Activated CD4-positive, alpha-beta memory T cell treated with anti-CD3 and anti-CD28 coated beads, Interleukin-2, amount 10 ng/mL, durations not matched to agents 7 days and 5 days (primary cell): ENCODE measurements at regions not wholly inside any gene's neighbourhood (a gene's known extent, or its start where the extent isn't known, plus 50 kb on each side); places are given as distances from the start of the nearest gene placed in this dataset.
"Not testable (repeated sequence)": the region's sequence is repeated elsewhere in the genome, so short reads cannot be mapped to it uniquely, and the experiment has no call there.

Source experiments
- CTCF ChIA-PET: fragments of 350-600 bp; sonication (Branson Sonifier 250); formaldehyde crosslinking; loops from one replicate; lab custom pipeline; 2021; ENCODE audit warnings: antibody characterized with exemption, inconsistent platforms; lab: Charles Lee
- POLR2A ChIA-PET: fragments of 350-600 bp; sonication (Branson Sonifier 250); formaldehyde crosslinking; loops from one replicate; lab custom pipeline; 2021; ENCODE audit warnings: antibody characterized with exemption; lab: Charles Lee
- DNase-seq: peaks from one replicate; pipeline ENCODE4 v3.0.0-alpha.2; 2020
- H3K27ac Mint-ChIP-seq: one replicate; pipeline ENCODE4 v1.8.0; 2021; ENCODE audit warnings: mild to moderate bottlenecking, mixed read lengths
- H3K27me3 Mint-ChIP-seq: one replicate; pipeline ENCODE4 v1.8.0; 2021; ENCODE audit warnings: mixed read lengths
- H3K36me3 Mint-ChIP-seq: one replicate; pipeline ENCODE4 v1.8.0; 2021; ENCODE audit warnings: low read depth, mixed read lengths
- H3K4me1 Mint-ChIP-seq: one replicate; pipeline ENCODE4 v1.8.0; 2021; ENCODE audit warnings: mixed read lengths
- H3K4me3 Mint-ChIP-seq: one replicate; pipeline ENCODE4 v1.8.0; 2021; ENCODE audit warnings: mild to moderate bottlenecking, mixed read lengths
- H3K9me3 Mint-ChIP-seq: one replicate; pipeline ENCODE4 v1.8.0; 2021; ENCODE audit warnings: mixed read lengths

GRCh38 chr7:108659261-108659660 is 89.6 kb downstream of the DNAJB9 start:
- ChIA-PET POLR2A (no interaction called here), CTCF (no interaction called here)
- no peak overlapping the region for H3K4me3 Mint-ChIP-seq
- no peaks in the 10 kb centered on the region for H3K4me1 Mint-ChIP-seq
- no peak for DNase-seq
- no peaks in the 10 kb centered on the region for H3K27me3 Mint-ChIP-seq
- no peak overlapping the region for H3K27ac Mint-ChIP-seq
- H3K36me3 Mint-ChIP-seq, result no peaks in the 10 kb centered on the region
- H3K9me3 Mint-ChIP-seq, result no peaks in the 10 kb centered on the region

- POLR2A ChIA-PET, result no interaction called here
- Mint-ChIP-seq H3K27ac (no peak overlapping the region), H3K4me3 (no peak overlapping the region), H3K27me3 (no peaks in the 10 kb centered on the region), H3K36me3 (no peaks in the 10 kb centered on the region), H3K9me3 (no peaks in the 10 kb centered on the region), H3K4me1 (no peaks in the 10 kb centered on the region)
- DNase-seq, result no peak
- CTCF ChIA-PET, result no interaction called here
Measured at GRCh38 chr7:108659867-108660266, 90.2 kb downstream of the DNAJB9 start.

GRCh38 chr7:108660465-108660864 is 90.8 kb downstream of the DNAJB9 start:
- CTCF ChIA-PET, result interaction anchor here (0.6 kb wide), 1 partner anchor 353 kb away, joined by 3 read pairs; no protein-coding TSS in a partner anchor
- H3K36me3 Mint-ChIP-seq, result no peaks in the 10 kb centered on the region
- DNase-seq, result no peak

GRCh38 chr7:108662783-108663362 is 93.2 kb downstream of the DNAJB9 start:
- Mint-ChIP-seq H3K4me1 (no peaks in the 10 kb centered on the region), H3K9me3 (no peaks in the 10 kb centered on the region), H3K4me3 (no peak overlapping the region), H3K27ac (no peak overlapping the region), H3K27me3 (no peaks in the 10 kb centered on the region), H3K36me3 (no peaks in the 10 kb centered on the region)
- ChIA-PET POLR2A (no interaction called here), CTCF (no interaction called here)
- DNase-seq, result no peak

More at GRCh38 chr7:108660465-108660864, 90.8 kb downstream of the DNAJB9 start:
- Mint-ChIP-seq H3K27ac (no peak overlapping the region), H3K9me3 (no peaks in the 10 kb centered on the region), H3K27me3 (no peaks in the 10 kb centered on the region), H3K4me1 (no peaks in the 10 kb centered on the region), H3K4me3 (no peak overlapping the region)
- POLR2A ChIA-PET, result no interaction called here

- no peak for DNase-seq
- Mint-ChIP-seq H3K27me3 (no peaks in the 10 kb centered on the region), H3K36me3 (no peaks in the 10 kb centered on the region), H3K27ac (no peak overlapping the region), H3K9me3 (no peaks in the 10 kb centered on the region), H3K4me3 (no peak overlapping the region), H3K4me1 (no peaks in the 10 kb centered on the region)
- ChIA-PET POLR2A (no interaction called here), CTCF (no interaction called here)
Measured at GRCh38 chr7:108663701-108664100, 94.0 kb downstream of the DNAJB9 start.

- no peak overlapping the region for H3K4me3 Mint-ChIP-seq
- no peaks in the 10 kb centered on the region for H3K9me3 Mint-ChIP-seq
- ChIA-PET CTCF (no interaction called here), POLR2A (no interaction called here)
- DNase-seq, result no peak
- no peaks in the 10 kb centered on the region for H3K4me1 Mint-ChIP-seq
- no peaks in the 10 kb centered on the region for H3K27me3 Mint-ChIP-seq
- no peak overlapping the region for H3K27ac Mint-ChIP-seq
- H3K36me3 Mint-ChIP-seq, result no peaks in the 10 kb centered on the region
Measured at GRCh38 chr7:108667216-108667615, 97.5 kb downstream of the DNAJB9 start.

GRCh38 chr7:108669958-108670357 is 100.3 kb downstream of the DNAJB9 start:
- ChIA-PET POLR2A (no interaction called here), CTCF (no interaction called here)
- Mint-ChIP-seq H3K27me3 (no peaks in the 10 kb centered on the region), H3K9me3 (peaks cover 2% of the 10 kb centered on the region), H3K4me1 (no peaks in the 10 kb centered on the region), H3K4me3 (no peak overlapping the region), H3K36me3 (no peaks in the 10 kb centered on the region), H3K27ac (no peak overlapping the region)
- DNase-seq, result no peak

- H3K27ac Mint-ChIP-seq, POLR2A ChIA-PET, H3K27me3 Mint-ChIP-seq, H3K36me3 Mint-ChIP-seq, H3K9me3 Mint-ChIP-seq, H3K4me3 Mint-ChIP-seq, DNase-seq, H3K4me1 Mint-ChIP-seq, CTCF ChIA-PET: not testable (repeated sequence)
Measured at GRCh38 chr7:108673699-108674098, 104.0 kb downstream of the DNAJB9 start.

- Mint-ChIP-seq H3K27ac (no peak overlapping the region), H3K9me3 (no peaks in the 10 kb centered on the region), H3K36me3 (no peaks in the 10 kb centered on the region), H3K4me1 (no peaks in the 10 kb centered on the region), H3K27me3 (no peaks in the 10 kb centered on the region), H3K4me3 (no peak overlapping the region)
- ChIA-PET POLR2A (no interaction called here), CTCF (no interaction called here)
- DNase-seq, result no peak
Measured at GRCh38 chr7:108684629-108685028, 115.0 kb downstream of the DNAJB9 start.

GRCh38 chr7:108686494-108686893 is 116.8 kb downstream of the DNAJB9 start:
- no peaks in the 10 kb centered on the region for H3K27me3 Mint-ChIP-seq
- H3K4me1 Mint-ChIP-seq, result no peaks in the 10 kb centered on the region
- ChIA-PET CTCF (no interaction called here), POLR2A (no interaction called here)
- H3K27ac Mint-ChIP-seq, result no peak overlapping the region
- H3K9me3 Mint-ChIP-seq, result no peaks in the 10 kb centered on the region
- H3K36me3 Mint-ChIP-seq, result no peaks in the 10 kb centered on the region
- no peak for DNase-seq
- no peak overlapping the region for H3K4me3 Mint-ChIP-seq

GRCh38 chr7:108697254-108697653 is 127.6 kb downstream of the DNAJB9 start:
- no peak overlapping the region for H3K4me3 Mint-ChIP-seq
- H3K4me1 Mint-ChIP-seq, result no peaks in the 10 kb centered on the region
- no peaks in the 10 kb centered on the region for H3K27me3 Mint-ChIP-seq
- H3K27ac Mint-ChIP-seq, result no peak overlapping the region
- POLR2A ChIA-PET, result no interaction called here
- H3K36me3 Mint-ChIP-seq, result no peaks in the 10 kb centered on the region
- CTCF ChIA-PET, result no interaction called here
- DNase-seq, result no peak
- no peaks in the 10 kb centered on the region for H3K9me3 Mint-ChIP-seq

GRCh38 chr7:108711611-108712010 is 141.9 kb downstream of the DNAJB9 start:
- H3K27ac Mint-ChIP-seq, result no peak overlapping the region
- H3K4me1 Mint-ChIP-seq, result no peaks in the 10 kb centered on the region
- ChIA-PET POLR2A (no interaction called here), CTCF (no interaction called here)
- H3K27me3 Mint-ChIP-seq, result no peaks in the 10 kb centered on the region
- no peaks in the 10 kb centered on the region for H3K36me3 Mint-ChIP-seq
- H3K4me3 Mint-ChIP-seq, result no peak overlapping the region
- no peak for DNase-seq
- H3K9me3 Mint-ChIP-seq, result no peaks in the 10 kb centered on the region

GRCh38 chr7:108716783-108717182 is 147.1 kb downstream of the DNAJB9 start:
- H3K4me3 Mint-ChIP-seq, result no peak overlapping the region
- H3K27me3 Mint-ChIP-seq, result no peaks in the 10 kb centered on the region
- no peaks in the 10 kb centered on the region for H3K9me3 Mint-ChIP-seq
- no peak for DNase-seq
- POLR2A ChIA-PET, result no interaction called here
- no peaks in the 10 kb centered on the region for H3K36me3 Mint-ChIP-seq
- CTCF ChIA-PET, result no interaction called here
- H3K4me1 Mint-ChIP-seq, result no peaks in the 10 kb centered on the region
- no peak overlapping the region for H3K27ac Mint-ChIP-seq

GRCh38 chr7:108717781-108718180 is 148.1 kb downstream of the DNAJB9 start:
- H3K9me3 Mint-ChIP-seq, result no peaks in the 10 kb centered on the region
- POLR2A ChIA-PET, result no interaction called here
- no peak overlapping the region for H3K4me3 Mint-ChIP-seq
- H3K27me3 Mint-ChIP-seq, result no peaks in the 10 kb centered on the region
- H3K36me3 Mint-ChIP-seq, result no peaks in the 10 kb centered on the region
- no peak for DNase-seq
- CTCF ChIA-PET, result no interaction called here
- no peaks in the 10 kb centered on the region for H3K4me1 Mint-ChIP-seq
- no peak overlapping the region for H3K27ac Mint-ChIP-seq
